A204.1 (cell line): ENCODE measurements at regions not wholly inside any gene's neighbourhood (a gene's known extent, or its start where the extent isn't known, plus 50 kb on each side); places are given as distances from the start of the nearest gene placed in this dataset.
"Not testable (repeated sequence)": the region's sequence is repeated elsewhere in the genome, so short reads cannot be mapped to it uniquely, and the experiment has no call there.

ENCODE experiments used
- FAIRE-seq: peaks from 2 replicates; lab custom pipeline; 2012; peaks lifted over from hg19 to GRCh38; lab: Jason Lieb, UNC

DNA sequence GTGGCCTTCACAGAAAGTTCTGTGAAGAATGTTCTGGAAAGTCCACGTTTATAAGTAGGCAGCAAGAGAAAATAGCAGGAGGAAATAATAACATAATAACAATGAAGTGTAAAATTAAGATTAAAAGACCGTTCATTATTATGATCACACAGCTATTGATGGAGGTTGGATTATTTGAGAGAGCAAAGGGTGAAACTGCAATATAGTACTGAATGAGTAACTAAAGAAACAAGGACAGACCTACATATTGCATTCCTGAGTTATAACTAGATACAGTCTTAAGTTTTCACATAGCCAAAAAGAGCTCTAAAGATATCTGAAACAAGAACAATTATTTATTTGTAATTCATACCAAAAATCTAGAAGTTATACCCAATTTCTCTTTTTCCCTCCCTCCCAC lies 122.9 kb upstream of the TMEM164 start:
- FAIRE-seq, result no peak

DNA sequence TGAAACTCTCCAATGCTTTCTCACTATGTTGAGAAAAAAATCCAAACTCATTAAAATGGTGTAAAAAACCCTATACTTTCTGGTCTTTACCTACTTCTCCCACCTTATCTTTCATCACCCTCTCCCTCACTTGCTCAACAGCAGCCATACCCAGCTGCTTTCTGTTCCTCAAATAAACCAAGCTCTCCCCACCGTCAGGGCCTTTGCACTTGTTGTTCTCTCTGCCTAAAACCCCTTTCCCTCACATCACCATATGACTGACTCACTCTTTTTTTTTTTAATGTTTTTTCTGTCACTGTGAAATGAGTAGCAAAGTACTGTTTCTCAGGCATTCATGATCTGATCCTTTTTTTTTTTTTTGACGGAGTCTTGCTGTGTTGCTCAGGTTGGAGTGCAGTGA lies 122.3 kb upstream of the TMEM164 start:
- no peak for FAIRE-seq

DNA sequence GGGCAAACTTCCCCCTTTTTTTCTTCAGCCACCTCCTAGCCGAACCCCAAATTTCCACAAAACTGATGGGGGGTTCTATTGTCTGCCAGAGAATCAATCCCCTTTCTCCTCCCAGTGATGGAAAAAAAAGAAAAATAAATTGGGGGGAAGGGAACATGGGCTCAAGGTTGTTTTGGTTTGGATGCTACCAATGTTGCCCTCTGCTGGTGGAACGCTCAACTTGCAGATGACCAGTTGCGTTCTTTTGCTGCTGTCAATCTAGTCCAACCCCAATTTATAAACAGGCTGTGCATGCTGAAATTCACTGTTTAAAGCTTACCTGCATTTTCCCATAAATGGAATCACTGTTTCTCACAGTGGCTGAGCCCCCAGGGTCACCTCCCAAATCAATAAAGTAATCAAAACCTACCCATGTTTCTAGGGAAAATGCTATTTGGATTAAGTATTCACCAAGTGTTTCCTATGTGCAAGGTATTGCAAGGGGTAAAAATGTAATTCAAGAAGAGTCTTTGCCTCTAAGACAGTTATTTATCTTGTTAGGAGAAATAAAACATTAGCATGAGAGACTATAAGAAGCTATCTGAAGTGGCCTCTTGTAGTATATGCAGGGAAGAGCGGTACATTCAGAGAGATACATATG lies 116.7 kb upstream of the TMEM164 start:
- no peak for FAIRE-seq

DNA sequence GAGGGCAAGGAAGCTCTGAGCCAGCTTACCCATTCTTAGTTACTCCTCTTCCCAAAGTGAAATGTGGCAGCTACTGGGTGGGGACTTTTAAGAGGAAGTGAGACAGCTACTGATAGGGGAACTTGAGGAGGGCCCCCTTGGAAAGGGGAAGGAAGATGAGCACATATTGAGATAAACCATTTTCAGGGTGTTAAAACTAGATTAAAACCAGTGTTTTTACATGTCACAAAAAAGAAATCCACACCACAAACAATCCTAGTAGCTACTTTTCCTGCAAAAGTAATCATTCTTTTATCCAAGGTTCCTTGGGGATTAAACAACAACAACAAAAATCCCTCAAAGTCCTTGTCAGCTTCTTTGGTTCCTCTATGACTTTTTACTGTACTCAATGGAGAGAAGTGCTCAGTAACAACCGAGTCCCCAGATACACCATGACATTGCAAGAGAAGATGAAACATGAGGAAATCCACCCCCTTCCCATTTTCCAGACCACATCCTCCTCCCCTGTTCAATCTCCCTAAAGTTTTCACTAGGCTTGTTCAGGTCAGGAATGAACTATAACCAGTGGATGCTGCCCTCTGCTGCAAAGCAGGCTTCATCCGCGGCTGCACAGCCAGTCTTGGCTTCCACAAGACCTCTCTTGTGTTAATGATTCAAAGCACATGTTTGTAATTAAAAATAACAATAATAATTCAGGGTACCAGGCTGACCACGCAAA lies 113.5 kb upstream of the TMEM164 start:
- no peak for FAIRE-seq

DNA sequence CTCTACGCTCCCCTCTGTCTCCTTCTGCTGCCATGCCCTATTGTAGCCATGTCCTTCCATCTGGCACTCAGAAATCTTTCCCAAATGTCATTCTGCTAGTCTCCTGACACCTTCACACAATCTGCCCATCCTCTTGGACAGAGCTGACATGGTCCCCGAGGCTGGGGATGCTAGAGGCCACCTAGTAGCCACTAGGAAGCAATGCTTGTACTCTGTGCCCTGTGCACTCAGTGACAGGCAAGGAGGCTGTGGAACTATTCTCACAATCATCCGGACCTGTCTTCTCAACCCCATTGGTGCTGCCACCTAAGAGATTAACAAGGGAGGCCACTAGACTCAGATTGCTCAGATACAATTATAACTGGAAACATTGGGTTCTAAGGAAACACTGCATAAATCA lies 112.6 kb upstream of the TMEM164 start:
- FAIRE-seq, result no peak

DNA sequence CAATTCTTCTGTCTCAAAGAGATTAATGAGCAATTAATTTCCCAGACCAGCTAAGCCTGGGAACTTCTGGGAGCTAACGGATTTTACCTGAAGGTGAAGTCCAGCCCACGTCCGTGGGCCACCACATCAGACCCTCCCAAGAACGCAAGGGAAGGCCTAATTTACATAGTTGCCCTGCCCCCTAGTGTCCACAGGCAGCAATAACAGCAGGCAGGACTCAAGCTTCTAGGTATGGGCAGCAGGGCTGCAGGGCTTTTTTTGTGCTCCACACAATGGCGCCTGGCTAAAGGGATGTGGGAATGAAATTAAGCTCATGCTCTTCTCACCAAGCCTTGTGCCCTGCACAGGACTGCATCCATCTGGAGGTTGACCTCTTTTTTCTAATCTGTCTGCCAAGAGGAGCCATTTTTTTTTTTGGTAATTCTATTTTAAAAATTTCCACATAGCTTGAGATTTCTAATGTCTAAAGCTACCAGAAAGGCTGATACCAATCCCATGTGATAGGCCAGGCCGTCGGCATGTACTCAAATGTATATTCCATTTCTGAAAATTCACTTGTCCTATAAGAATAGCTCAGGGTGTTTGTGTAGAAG lies 111.9 kb upstream of the TMEM164 start:
- no peak for FAIRE-seq

DNA sequence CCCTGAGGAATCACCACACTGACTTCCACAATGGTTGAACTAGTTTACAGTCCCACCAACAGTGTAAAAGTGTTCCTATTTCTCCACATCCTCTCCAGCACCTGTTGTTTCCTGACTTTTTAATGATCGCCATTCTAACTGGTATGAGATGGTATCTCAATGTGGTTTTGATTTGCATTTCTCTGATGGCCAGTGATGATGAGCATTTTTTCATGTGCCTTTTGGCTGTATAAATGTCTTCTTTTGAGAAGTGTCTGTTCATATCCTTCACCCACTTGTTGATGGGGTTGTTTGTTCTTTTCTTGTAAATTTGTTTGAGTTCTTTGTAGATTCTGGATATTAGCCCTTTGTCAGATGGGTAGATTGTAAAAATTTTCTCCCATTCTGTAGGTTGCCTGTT lies 106.9 kb upstream of the TMEM164 start:
- FAIRE-seq, result not testable (repeated sequence)

DNA sequence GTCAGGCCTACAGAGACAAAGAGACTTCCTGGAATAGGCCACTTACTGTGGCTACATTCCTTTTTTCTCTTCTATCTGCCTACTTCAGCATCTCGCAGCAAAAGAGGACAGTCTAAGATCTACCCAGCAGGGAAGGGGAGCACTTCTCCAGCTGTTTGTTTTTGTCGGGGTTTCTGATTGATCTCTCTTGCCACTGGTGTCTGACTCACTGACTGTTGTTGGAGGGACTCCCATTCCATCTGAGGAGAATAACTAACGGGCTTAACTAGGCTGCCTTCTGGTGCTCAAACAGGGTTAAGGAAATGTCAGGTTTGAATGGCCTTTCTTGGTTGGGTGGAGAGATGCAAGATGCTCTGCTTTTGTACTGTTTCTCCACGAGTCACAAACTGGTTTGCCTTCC lies 100.2 kb upstream of the TMEM164 start:
- no peak for FAIRE-seq

DNA sequence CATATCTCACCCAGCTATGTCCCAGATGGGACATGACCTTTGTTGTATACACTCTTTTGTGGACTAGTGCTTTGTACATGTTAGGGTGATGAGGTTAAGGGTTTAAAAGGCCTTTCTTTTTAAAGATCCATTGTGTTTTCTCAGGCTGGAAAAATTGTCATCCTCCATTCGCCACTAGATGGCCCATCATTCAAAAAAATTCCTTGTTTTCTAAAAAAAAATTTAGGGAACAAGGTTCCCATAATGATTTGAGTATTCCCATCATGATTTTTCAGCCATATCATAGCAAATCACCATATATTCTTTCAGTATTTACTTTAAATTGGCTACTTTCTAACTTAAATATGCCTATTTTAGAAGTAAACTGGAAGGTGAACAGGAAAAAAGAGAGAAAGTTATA lies 91.9 kb upstream of the TMEM164 start:
- FAIRE-seq, result peak; percentile 88

DNA sequence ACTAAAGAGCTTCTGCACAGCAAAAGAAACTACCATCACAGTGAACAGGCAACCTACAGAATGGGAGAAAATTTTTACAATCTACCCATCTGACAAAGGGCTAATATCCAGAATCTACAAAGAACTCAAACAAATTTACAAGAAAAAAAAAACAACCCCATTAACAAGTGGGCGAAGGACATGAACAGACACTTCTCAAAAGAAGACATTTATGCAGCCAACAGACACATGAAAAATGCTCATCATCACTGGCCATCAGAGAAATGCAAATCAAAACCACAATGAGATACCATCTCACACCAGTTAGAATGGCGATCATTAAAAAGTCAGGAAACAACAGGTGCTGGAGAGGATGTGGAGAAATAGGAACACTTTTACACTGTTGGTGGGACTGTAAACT lies 89.9 kb upstream of the TMEM164 start:
- FAIRE-seq, result not testable (repeated sequence)

DNA sequence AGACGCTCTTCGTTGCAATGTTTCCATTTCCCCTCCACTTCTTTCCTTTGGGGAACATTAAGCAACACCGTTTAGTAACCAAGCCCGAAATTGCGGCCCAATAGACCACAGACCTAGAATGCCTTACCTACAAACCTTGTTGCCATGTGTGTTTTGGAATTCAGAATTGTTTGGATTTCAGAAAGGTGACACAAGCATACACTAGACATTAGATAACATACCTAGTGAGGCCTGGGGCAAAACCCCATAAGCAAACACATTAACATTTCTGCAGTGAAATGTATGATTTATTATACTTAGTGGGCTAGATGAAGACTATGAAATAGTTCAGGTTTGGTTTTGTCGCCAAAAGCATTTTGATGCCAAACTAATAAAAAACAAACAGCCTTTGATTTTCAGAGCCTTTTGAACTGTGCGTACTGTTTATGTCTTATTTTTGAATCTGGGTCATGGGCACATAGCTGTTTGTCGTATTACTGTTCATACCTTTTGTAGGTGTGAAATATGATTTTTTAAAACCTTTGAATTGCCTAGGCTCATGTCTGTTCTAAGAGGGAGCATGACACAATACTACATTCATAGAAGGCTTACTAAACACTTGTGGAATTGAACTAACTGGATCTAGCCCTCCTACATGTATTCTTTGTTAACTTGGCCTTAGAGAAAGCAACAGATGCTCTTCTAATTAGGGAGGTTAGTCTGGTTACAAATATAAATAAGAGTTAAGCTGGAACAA lies 88.6 kb upstream of the TMEM164 start:
- FAIRE-seq, result no peak

DNA sequence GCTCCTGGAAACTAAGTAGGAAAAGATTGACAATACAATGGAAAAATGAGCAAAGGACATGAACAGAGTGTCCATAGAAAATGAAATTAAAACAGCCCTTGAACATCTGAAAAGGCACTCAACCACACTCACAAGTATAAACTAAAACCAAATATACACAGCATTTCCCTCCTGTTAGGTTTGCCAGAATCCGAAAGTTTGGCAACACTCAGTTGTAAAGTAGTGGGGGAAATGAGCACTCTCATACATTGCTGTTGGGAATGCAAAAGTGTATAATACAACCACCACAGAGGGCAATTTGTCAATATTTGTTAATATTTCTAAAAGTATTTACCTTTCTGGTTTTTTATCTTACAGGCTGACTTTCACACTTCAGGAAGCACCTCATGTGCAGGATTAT lies 84.2 kb upstream of the TMEM164 start:
- FAIRE-seq, result no peak

DNA sequence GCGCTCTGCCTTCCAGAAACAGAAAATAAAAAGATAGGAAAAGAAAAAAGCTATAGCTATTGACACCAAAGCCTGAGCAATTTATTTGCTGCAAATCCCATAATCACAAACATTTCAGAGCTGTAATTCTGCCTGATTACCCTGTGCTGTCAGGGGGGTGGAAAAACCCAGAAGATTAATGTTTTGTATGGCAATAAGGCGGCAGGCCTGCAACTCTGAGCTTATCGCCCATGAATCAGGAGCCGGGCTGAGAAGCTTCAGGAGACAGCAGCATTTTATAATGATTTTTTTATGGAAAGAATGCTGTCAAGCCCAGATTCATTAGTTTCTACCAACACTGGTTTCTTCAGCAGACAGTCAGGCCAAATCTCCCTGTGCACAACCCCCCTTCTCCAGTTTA lies 82.6 kb upstream of the TMEM164 start:
- no peak for FAIRE-seq

DNA sequence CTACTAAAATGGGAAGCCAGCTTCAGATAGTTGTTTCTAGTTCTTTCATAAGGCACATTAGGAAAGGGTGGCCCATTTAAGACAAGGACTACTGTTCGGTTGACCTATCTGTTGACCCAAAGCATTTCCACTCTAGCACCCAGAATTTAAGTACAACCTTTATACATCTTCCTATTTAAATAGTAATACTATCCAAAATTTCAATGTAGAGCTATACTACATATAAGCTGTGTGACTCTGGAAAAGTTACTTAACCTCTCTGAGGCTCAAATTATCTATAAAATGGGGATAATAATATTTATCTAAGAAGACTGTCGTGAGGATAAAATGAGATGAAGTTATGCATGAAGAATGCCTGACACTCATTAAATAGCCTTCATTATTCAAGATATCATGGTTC lies 82.0 kb upstream of the TMEM164 start:
- FAIRE-seq, result no peak

DNA sequence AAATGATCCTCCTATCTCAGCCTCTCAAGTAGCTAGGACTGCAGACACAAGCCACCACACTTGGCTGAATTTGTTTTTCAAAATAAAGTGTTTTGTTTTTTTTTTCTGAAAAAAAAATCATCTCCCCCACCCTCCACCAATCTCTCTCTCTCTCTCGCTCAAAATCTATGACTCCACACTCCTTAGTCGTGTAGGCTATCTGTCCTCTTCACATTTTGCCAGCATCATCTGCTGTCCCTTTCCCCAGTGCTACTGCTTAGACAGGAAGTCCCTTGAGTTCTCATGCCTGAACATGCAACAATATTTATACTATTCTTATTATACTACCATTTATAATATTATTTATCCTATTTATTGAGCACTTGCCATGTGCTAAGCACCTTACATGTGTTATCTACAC lies 80.7 kb upstream of the TMEM164 start:
- no peak for FAIRE-seq

DNA sequence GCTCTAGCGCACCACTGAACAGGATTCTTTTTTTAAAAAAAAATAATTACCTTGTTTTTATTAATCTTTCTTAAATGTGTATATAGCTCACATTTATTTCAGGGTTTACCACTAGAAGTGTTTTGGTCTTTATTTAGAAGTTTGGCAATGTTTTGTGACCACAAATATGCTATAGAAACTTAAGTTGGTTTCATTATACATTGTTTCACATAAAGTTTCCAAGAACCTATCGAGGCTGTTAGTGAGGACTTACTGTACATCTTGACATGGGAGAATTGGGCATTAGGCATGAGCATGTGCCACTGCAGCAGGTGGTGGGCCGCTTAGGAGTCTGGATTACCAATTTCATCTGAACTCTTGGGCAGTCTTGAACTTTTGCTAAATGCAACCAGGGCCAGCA lies 77.9 kb upstream of the TMEM164 start:
- FAIRE-seq, result not testable (repeated sequence)

DNA sequence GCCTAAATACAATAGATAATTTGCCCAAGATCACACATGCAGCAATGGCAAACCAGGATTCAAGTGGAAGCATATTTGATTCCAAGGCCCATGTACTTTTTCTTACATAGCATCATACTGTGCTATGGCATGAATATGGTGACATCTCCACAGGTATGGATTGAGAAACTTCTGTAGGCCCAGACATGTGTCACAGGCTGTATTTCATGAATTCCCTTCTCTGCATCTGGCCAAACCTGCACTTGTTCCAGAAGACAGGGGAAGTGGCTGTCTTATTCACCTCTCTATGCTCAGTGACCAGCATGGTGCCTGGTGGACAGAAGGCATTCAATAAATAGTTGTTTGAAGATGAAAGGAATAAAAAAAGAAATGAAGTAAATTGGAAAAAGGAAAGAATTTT lies 77.3 kb upstream of the TMEM164 start:
- FAIRE-seq, result no peak

DNA sequence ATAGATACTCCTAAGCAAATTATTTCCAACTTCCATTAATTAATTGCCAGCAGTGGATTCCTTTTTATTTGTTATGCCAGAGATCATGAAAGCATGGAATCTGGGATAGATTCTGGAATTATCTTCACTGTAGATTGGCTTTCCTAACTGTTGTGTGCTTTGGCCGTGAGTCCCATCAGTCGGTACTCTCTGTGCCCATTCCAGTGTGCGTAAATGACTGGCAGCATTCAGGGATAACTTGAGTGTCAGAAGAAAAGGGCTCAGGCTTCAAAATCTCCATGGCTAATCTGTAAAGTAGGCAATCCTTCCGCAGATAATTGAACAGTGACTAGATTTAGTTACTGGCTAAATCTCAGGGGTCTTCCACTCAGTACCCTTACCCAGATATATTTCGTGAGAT lies 76.8 kb upstream of the TMEM164 start:
- no peak for FAIRE-seq

DNA sequence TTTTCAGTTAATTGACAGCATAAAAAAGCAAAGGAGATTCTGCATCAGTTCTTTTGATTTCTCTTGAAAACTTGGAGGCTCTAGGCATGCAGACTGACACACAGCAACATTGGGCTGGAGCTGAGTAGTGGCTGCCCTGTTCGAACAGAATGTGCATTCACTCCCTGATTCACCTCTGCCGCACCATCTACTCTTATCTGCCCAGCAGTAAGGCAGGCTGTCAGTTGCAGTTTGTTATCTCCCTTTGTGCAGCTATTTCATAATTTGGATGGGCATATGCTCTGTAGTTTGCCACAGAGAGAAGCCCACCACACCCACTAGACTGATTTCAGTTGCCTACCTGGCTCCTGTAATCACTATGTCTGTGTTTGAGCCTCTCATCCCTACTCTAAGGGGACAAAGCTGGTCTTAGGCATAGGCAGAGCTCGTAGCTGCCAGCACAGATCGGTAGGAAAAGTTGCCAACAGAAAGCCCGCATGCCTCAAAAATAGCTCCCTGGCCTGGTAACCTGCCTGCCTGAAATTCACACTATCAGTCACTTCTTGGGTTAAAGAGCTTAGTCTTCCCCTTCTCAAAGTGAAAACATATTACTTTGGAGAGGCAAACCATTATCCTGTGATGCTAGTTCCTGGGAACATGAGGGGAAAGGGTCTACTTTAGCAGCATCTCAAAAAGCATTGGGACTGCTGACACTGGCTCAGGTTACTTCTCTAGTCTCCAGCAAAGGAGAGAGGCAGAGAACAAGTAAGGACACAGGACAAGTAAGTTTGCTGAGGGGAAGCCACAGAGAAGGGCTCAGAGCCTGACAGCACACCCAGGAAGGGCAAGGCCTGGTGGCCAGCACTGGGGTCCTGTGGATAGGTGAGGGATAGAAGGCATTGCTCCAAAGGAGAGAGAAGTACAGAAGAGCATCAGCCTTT lies 75.9 kb upstream of the TMEM164 start:
- no peak for FAIRE-seq

DNA sequence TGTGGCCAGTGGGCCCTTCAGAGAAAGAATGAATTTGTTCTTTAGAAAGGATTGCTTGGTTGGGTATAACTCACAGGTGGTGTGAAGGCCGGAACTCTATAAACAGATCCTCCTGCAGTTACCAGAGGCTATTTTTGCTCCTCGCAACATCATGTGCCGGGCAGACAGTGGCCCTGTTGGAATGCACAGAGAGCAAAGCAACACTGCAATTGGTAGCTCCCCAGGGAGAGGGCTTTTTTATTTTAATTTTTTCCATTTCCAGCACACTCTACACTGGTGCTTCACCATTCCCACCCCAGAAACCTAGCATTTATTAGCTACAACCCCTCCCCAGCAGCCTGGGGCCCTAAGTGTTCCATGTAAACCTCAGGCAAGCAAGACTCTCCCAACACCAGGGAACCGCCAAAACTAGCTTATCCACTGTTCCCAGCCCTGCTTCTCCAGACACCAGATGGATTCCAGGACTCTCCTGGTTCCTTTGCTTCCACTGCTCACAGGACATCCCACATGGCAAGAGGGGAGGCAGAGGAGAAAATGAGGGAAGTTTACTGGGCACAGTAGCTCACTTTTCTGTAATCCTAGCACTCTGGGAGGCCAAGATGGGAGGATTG lies 75.1 kb upstream of the TMEM164 start:
- FAIRE-seq, result no peak

DNA sequence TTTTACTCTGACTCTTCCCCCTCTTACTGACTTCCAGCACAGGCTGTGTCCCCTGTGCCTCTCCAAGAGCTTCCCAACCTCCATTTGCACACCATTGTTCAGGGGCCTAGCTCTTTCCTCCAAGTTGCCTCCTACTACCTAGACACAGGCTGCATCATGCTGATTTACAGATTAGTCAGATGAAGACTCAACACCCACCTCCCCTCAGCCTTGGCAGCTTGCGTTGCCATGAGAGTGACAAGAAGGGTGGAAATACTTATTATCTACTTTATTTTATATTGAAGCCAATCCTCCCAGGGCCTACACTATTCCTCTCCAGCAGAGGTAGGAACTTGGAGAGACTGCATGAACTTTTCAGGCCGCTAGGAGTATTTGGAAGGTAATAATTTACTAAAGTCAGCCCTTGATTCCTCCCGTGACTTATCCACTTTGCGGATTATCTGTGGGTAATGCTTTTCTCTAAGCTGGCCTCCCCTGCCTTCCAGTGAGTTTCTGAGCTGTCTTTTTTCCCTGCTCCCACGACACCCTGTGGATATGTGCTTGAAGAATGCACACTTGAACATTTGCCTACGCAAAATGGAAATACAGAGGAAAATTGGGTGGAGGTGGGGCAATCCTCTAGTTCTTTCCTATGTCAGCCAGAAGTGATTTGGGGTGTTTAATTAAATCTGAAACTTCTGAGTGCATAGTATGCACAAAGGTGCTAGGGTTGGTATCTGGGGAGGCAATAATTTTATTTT lies 74.1 kb upstream of the TMEM164 start:
- no peak for FAIRE-seq
